GM23338 (cell line): ENCODE measurements at regions not wholly inside any gene's neighbourhood (a gene's known extent, or its start where the extent isn't known, plus 50 kb on each side); places are given as distances from the start of the nearest gene placed in this dataset.

Experiments used
- ATAC-seq: fragments of 200-7000 bp; cut with Tn5 transposase; 3 replicates; pipeline ENCODE4 v1.9.1; 2020
- DNase-seq: peaks from one replicate; pipeline ENCODE4 v3.0.0-alpha.2; 2015; ENCODE audit warnings: low spot score
- H2AFZ ChIP-seq: fragments of 200-600 bp; sonication (generic); 2 replicates; pipeline ENCODE4 v1.8.0; 2016; ENCODE audit warnings: antibody characterized with exemption, mild to moderate bottlenecking, moderate library complexity
- H3F3A ChIP-seq: fragments of 200-600 bp; sonication (generic); replicated peaks from 2 replicates; pipeline ENCODE4 v1.8.0; 2017; ENCODE audit warnings: antibody characterized with exemption, mixed run types, low read depth
- H3K27ac ChIP-seq: fragments of 200-600 bp; sonication (generic); 2 replicates; pipeline ENCODE4 v1.6.1; 2016; ENCODE audit warnings: low read depth
- H3K27me3 ChIP-seq: fragments of 200-600 bp; sonication (generic); 2 replicates; pipeline ENCODE4 v1.8.0; 2016; ENCODE audit warnings: mild to moderate bottlenecking, mixed run types, moderate library complexity; ENCODE audit not compliant: insufficient read depth
- H3K36me3 ChIP-seq: fragments of 200-600 bp; sonication (generic); 2 replicates; pipeline ENCODE4 v1.8.0; 2016; ENCODE audit warnings: mild to moderate bottlenecking; ENCODE audit not compliant: insufficient read depth
- H3K4me1 ChIP-seq: fragments of 200-600 bp; sonication (generic); 2 replicates; pipeline ENCODE4 v1.8.0; 2016; ENCODE audit warnings: mild to moderate bottlenecking, moderate library complexity; ENCODE audit not compliant: insufficient read depth
- H3K4me2 ChIP-seq: fragments of 200-600 bp; sonication (generic); 2 replicates; pipeline ENCODE4 v1.7.1; 2017; ENCODE audit warnings: mixed run types
- H3K4me3 ChIP-seq: fragments of 200-600 bp; sonication (generic); 2 replicates; pipeline ENCODE4 v1.6.1; 2016; ENCODE audit warnings: mixed run types
- H3K79me2 ChIP-seq: fragments of 200-600 bp; sonication (generic); replicated peaks from 2 replicates; pipeline ENCODE4 v1.8.0; 2017; ENCODE audit warnings: mild to moderate bottlenecking; ENCODE audit not compliant: insufficient read depth
- H3K9me2 ChIP-seq: fragments of 200-600 bp; sonication (generic); 2 replicates; pipeline ENCODE4 v1.8.0; 2017; ENCODE audit not compliant: insufficient read depth
- H4K20me1 ChIP-seq: fragments of 200-600 bp; sonication (generic); replicated peaks from 2 replicates; pipeline ENCODE4 v1.8.0; 2017; ENCODE audit warnings: mild to moderate bottlenecking; ENCODE audit not compliant: insufficient read depth
- H3K27ac Mint-ChIP-seq: 2 replicates; pipeline ENCODE4 v1.8.0; 2020; ENCODE audit warnings: inconsistent platforms, mild to moderate bottlenecking, moderate library complexity, mixed read lengths
- H3K27me3 Mint-ChIP-seq: 3 replicates; pipeline ENCODE4 v1.8.0; 2022; ENCODE audit warnings: low read depth, mild to moderate bottlenecking, moderate library complexity, mixed read lengths, inconsistent platforms; ENCODE audit not compliant: insufficient read depth, poor library complexity
- H3K36me3 Mint-ChIP-seq: 3 replicates; pipeline ENCODE4 v1.8.0; 2021; ENCODE audit warnings: low read depth, mild to moderate bottlenecking, inconsistent platforms, moderate library complexity, mixed read lengths
- H3K4me1 Mint-ChIP-seq: 3 replicates; pipeline ENCODE4 v1.8.0; 2020; ENCODE audit warnings: mild to moderate bottlenecking, inconsistent platforms, mixed read lengths
- H3K4me3 Mint-ChIP-seq: 3 replicates; pipeline ENCODE4 v1.8.0; 2021; ENCODE audit warnings: moderate library complexity, mild to moderate bottlenecking, inconsistent platforms, mixed read lengths
- H3K9me3 Mint-ChIP-seq: 3 replicates; pipeline ENCODE4 v1.8.0; 2020; ENCODE audit warnings: moderate library complexity, mild to moderate bottlenecking, inconsistent platforms, mixed read lengths
- JUNB ChIP-seq: IDR thresholded peaks from one replicate; pipeline ENCODE4 v1.6.1; 2016; ENCODE audit warnings: antibody characterized with exemption; ENCODE audit not compliant: unreplicated experiment
- NANOG ChIP-seq: IDR thresholded peaks from 2 replicates; pipeline ENCODE4 v1.6.1; 2016; ENCODE audit warnings: antibody characterized with exemption, borderline replicate concordance
- STAT1 ChIP-seq: IDR thresholded peaks from one replicate; pipeline ENCODE4 v1.6.1; 2016; ENCODE audit warnings: antibody characterized with exemption; ENCODE audit not compliant: unreplicated experiment
- TF ChIP-seq, protein P1 (sequence below): fragments of 250-450 bp; sonication (Bioruptor Pico); IDR thresholded peaks from 2 replicates; pipeline ENCODE4 v1.5.0; 2020; ENCODE audit warnings: mild to moderate bottlenecking, moderate library complexity

DNA sequence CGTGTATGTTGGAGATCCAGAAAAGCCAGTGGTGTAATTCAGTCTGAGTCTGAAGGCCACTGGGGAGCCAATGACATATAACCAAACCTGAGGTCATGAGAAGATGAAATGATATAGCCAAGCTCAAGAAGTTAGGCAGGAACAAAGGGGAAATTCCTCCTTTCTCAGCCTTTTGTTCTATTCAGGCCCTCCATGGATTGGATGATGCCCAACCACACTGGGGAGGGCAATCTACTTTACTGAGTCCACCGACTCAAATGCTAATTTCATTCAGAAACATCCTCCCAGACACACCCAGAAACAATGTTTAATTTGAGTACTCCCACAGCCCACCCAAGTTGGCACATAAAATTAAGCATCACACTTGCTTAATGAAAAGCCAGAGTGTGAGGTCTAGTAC is 183.6 kb downstream of the GJA1 start:
- peaks cover 24% of the 10 kb centered on the region for H3K36me3 Mint-ChIP-seq
- Histone ChIP-seq H3K27ac (peak overlapping the region; percentile 99), H3K79me2 (0 out of 2 replicates have a peak, but pooled peaks cover 3% of the 10 kb centered on the region), H3F3A (no peaks in the 10 kb centered on the region), H3K4me3 (peak overlapping the region; percentile 38), H3K9me2 (no peaks in the 10 kb centered on the region), H3K4me2 (peak overlapping the region; percentile 38), H3K4me1 (peaks cover 27% of the 10 kb centered on the region), H3K27me3 (no peaks in the 10 kb centered on the region), H2AFZ (no peak overlapping the region), H3K36me3 (no peaks in the 10 kb centered on the region), H4K20me1 (no peaks in the 10 kb centered on the region)
- H3K4me3 Mint-ChIP-seq = peak overlapping the region; percentile 9
- peaks cover 19% of the 10 kb centered on the region for H3K9me3 Mint-ChIP-seq
- DNase-seq (peak; percentile 93), ATAC-seq (peak; percentile 84)
- H3K27ac Mint-ChIP-seq = peak overlapping the region; percentile 53
- TF ChIP-seq NANOG (peak; percentile 91), STAT1 (no peak)
- TF ChIP-seq, protein P1, sequence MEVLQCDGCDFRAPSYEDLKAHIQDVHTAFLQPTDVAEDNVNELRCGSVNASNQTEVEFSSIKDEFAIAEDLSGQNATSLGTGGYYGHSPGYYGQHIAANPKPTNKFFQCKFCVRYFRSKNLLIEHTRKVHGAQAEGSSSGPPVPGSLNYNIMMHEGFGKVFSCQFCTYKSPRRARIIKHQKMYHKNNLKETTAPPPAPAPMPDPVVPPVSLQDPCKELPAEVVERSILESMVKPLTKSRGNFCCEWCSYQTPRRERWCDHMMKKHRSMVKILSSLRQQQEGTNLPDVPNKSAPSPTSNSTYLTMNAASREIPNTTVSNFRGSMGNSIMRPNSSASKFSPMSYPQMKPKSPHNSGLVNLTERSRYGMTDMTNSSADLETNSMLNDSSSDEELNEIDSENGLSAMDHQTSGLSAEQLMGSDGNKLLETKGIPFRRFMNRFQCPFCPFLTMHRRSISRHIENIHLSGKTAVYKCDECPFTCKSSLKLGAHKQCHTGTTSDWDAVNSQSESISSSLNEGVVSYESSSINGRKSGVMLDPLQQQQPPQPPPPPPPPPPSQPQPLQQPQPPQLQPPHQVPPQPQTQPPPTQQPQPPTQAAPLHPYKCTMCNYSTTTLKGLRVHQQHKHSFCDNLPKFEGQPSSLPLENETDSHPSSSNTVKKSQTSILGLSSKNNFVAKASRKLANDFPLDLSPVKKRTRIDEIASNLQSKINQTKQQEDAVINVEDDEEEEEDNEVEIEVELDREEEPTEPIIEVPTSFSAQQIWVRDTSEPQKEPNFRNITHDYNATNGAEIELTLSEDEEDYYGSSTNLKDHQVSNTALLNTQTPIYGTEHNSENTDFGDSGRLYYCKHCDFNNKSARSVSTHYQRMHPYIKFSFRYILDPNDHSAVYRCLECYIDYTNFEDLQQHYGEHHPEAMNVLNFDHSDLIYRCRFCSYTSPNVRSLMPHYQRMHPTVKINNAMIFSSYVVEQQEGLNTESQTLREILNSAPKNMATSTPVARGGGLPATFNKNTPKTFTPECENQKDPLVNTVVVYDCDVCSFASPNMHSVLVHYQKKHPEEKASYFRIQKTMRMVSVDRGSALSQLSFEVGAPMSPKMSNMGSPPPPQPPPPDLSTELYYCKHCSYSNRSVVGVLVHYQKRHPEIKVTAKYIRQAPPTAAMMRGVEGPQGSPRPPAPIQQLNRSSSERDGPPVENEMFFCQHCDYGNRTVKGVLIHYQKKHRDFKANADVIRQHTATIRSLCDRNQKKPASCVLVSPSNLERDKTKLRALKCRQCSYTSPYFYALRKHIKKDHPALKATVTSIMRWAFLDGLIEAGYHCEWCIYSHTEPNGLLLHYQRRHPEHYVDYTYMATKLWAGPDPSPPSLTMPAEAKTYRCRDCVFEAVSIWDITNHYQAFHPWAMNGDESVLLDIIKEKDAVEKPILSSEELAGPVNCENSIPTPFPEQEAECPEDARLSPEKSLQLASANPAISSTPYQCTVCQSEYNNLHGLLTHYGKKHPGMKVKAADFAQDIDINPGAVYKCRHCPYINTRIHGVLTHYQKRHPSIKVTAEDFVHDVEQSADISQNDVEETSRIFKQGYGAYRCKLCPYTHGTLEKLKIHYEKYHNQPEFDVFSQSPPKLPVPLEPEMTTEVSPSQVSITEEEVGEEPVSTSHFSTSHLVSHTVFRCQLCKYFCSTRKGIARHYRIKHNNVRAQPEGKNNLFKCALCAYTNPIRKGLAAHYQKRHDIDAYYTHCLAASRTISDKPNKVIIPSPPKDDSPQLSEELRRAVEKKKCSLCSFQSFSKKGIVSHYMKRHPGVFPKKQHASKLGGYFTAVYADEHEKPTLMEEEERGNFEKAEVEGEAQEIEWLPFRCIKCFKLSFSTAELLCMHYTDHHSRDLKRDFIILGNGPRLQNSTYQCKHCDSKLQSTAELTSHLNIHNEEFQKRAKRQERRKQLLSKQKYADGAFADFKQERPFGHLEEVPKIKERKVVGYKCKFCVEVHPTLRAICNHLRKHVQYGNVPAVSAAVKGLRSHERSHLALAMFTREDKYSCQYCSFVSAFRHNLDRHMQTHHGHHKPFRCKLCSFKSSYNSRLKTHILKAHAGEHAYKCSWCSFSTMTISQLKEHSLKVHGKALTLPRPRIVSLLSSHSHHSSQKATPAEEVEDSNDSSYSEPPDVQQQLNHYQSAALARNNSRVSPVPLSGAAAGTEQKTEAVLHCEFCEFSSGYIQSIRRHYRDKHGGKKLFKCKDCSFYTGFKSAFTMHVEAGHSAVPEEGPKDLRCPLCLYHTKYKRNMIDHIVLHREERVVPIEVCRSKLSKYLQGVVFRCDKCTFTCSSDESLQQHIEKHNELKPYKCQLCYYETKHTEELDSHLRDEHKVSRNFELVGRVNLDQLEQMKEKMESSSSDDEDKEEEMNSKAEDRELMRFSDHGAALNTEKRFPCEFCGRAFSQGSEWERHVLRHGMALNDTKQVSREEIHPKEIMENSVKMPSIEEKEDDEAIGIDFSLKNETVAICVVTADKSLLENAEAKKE (CRISPR knock-in tag) = peak; percentile 87
- H3K27me3 Mint-ChIP-seq = peaks cover 3% of the 10 kb centered on the region
- peaks cover 46% of the 10 kb centered on the region for H3K4me1 Mint-ChIP-seq

DNA sequence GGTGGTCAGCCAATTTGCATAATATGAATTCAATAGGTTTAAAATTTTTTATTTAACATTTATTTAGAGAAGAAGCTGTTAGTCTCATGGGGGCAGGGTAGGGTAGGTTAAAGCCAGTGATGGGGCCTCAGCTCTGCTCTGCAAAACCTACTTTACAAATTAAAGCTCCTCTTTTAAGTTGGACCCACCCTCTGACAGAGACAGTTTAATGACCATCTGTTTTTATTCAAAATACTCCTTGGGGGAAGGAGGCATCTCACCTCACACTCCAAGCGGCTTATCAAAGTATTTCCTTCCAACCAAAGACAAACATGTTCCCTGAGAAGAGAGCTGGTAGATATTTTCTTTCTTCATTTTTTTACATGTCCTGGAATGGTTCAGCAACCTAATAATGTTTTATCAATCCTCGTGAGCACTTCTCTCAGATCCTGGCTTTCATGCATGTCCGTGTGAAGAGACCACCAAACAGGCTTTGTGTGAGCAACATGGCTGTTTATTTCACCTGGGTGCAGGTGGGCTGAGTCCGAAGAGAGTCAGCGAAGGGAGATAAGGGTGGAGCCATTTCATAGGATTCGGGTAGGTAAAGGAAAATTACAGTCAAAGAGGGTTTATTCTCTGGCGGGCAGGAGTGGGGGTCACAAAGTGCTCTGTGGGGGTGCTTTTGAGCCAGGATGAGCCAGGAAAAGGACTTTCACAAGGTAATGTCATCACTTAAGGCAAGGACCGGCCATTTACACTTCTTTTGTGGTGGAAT is 184.7 kb downstream of the GJA1 start:
- H3K27ac ChIP-seq = peak overlapping the region; percentile 99
- Mint-ChIP-seq H3K36me3 (peaks cover 36% of the 10 kb centered on the region), H3K27me3 (peaks cover 3% of the 10 kb centered on the region), H3K4me1 (peaks cover 46% of the 10 kb centered on the region), H3K9me3 (peaks cover 30% of the 10 kb centered on the region), H3K27ac (peak overlapping the region; percentile 97), H3K4me3 (peak overlapping the region; percentile 62)
- 0 out of 2 replicates have a peak, but pooled peaks cover 3% of the 10 kb centered on the region for H3K79me2 ChIP-seq
- H3F3A ChIP-seq = no peaks in the 10 kb centered on the region
- H3K4me2 ChIP-seq = peak overlapping the region; percentile 38
- H3K36me3 ChIP-seq = no peaks in the 10 kb centered on the region
- H3K4me3 ChIP-seq = peak overlapping the region; percentile 38
- peak; percentile 76 for DNase-seq
- peaks cover 27% of the 10 kb centered on the region for H3K4me1 ChIP-seq
- TF ChIP-seq NANOG (peak; percentile 74; the same call in 1 of the 2 replicates), JUNB (no peak)
- TF ChIP-seq, protein P1 (CRISPR knock-in tag) = 0 out of 2 replicates have a peak, but pooled peaks have one; percentile 17
- no peaks in the 10 kb centered on the region for H3K9me2 ChIP-seq
- peak; percentile 85 for ATAC-seq
- H2AFZ ChIP-seq = no peak overlapping the region
- H4K20me1 ChIP-seq = no peaks in the 10 kb centered on the region
- no peaks in the 10 kb centered on the region for H3K27me3 ChIP-seq
